ENCODE measurements at regions not wholly inside any gene's neighbourhood (a gene's known extent, or its start where the extent isn't known, plus 50 kb on each side); places are given as distances from the start of the nearest gene placed in this dataset.

DNA sequence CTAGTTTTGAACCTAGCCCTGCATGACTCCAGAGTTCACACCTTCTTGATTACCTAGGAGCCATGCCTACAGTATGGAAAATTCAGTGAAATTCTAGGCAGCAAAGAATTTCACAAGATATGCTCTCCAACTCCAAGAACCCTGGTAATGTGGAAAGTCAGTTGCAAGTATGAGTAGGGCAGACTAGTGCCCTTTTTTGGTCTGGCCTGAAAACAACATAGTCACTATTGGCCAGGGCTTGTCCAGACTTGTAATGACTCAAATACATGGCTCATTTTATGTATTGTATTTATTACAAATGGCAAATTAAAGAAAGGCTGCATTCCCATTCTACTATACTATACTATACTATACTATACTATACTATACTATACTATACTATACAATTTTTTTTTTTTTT is 160.4 kb downstream of the ESM1 start:
- peaks cover 7% of the 10 kb centered on the region for H3K4me1 Mint-ChIP-seq
- H3K27ac Mint-ChIP-seq: no peak overlapping the region
- no peaks in the 10 kb centered on the region for H3K36me3 Mint-ChIP-seq
- H3K4me3 Mint-ChIP-seq: no peak overlapping the region
- no peak for ATAC-seq
- no peaks in the 10 kb centered on the region for H3K27me3 Mint-ChIP-seq
- no peaks in the 10 kb centered on the region for H3K9me3 Mint-ChIP-seq

DNA sequence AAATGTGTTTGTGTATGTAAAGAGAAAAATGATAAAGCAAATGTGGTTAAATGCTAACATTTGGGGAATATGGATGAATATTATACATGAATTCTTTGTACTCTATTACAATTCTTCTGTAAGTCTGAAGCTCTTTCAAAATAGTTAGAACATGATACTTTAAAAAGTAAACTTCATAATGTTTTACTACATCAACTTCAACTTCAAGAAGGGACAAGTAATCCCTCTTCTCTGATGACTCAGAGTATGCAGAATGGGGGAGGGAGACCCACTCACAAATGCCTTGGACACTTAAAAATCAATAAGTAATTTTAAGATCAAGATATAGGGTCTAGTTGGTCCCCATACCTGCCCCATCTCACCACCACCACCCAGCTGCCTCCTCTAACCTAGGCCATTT is 162.4 kb downstream of the ESM1 start:
- Mint-ChIP-seq H3K9me3 (no peaks in the 10 kb centered on the region), H3K4me3 (no peak overlapping the region)
- no peak for ATAC-seq

DNA sequence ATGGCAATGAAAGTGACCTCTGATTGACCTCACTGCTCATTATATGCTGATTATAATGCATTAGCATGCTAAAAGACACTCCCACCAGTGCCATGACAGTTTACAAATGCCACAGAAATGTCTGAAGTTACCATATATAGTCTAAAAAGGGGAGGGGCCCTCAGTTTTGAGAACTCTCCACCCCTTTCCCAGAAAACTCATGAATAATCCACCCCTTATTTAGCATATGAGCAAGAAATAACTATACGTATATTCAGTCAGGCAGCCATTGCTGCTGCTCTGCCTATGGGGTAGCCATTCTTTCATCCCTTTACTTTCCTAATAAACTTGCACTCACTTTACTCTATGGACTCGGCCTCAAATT is 163.1 kb downstream of the ESM1 start:
- no peak for ATAC-seq
- H3K27ac Mint-ChIP-seq: no peak overlapping the region
- H3K36me3 Mint-ChIP-seq: no peaks in the 10 kb centered on the region
- no peaks in the 10 kb centered on the region for H3K27me3 Mint-ChIP-seq
- no peaks in the 10 kb centered on the region for H3K4me1 Mint-ChIP-seq
- H3K9me3 Mint-ChIP-seq: no peaks in the 10 kb centered on the region
- no peak overlapping the region for H3K4me3 Mint-ChIP-seq

More for the DNA sequence above, 162.4 kb downstream of the ESM1 start:
- H3K36me3 Mint-ChIP-seq: no peaks in the 10 kb centered on the region
- H3K27ac Mint-ChIP-seq: no peak overlapping the region
- H3K4me1 Mint-ChIP-seq: no peaks in the 10 kb centered on the region
- H3K27me3 Mint-ChIP-seq: no peaks in the 10 kb centered on the region

DNA sequence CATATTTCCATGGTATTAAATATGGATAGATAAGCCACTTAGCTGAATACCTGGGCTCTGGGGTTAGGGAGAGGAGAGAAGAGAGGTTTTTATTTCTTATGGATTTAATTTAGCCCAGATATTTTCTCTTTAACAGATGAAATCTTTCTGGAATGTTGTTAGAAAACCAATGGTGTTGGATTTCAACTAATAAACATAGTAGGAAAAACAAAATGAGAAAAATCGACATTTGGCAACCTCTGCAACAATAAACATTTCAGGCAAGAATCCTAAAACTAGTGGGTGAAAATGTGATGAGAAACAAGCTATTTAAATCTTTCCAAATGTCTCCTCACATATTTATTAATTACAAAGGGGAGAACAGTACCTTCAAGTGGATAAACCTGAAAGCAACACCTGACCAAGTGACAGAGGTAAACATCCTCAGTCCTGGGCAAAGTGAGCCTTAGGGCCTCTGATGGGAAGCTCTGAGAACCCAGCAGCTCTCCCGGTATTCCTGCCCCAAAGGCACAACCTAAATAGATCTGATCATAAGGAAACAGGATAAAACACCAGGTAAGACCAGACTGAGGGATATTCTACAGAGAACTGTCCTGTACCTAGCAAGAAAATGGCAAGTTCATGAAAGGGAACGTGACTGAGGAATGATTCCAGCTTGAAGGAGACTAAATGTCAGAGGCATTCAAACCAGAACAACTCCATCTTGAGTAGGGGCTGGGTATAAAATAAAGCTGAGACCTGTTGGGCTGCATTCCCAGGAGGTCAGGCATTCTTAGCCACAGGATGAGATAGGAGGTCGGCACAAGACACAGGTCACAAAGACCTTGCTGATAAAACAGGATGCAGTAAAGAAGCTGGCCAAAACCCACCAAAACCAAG is 163.7 kb downstream of the ESM1 start:
- H3K4me3 Mint-ChIP-seq: no peak overlapping the region
- peak overlapping the region; percentile 5 for H3K27ac Mint-ChIP-seq
- no peaks in the 10 kb centered on the region for H3K36me3 Mint-ChIP-seq
- no peaks in the 10 kb centered on the region for H3K27me3 Mint-ChIP-seq
- no peaks in the 10 kb centered on the region for H3K9me3 Mint-ChIP-seq
- no peak for ATAC-seq
- H3K4me1 Mint-ChIP-seq: no peaks in the 10 kb centered on the region

DNA sequence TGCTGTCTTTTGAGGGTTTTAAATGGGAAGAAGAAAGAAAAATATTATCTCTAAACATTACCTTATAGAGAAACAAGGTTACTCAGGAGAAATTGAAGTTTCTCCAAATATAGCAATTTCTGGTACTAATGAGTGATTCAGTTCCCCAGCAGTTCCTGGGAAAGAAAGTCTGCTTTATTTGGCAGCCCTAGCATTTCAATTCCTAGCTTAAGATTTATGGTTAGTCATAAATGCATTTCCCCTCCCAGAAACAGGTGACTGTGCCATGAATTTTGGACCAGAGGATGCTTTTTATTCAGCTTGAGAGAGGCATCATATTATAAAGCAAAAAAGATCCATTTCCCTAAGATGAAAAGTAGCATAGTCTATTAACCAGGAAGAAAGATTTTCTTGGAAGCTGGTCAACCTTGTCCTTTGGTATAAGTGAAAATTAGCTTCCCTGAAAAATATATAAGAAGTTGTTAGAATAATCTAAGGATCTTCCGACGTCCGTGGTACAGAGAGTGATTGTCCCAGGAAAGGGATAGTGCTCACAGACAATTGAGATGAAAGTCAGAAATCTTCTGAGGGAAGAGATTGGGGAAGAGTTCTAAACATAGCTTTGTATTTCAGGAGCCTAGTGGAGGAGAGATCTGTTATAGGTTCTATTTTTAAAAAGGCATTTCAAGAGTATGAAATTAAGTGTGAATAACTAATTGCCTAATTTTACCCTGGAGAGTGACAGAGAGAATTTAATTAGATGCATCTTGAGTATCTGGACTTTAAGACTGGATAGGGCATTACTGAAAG is 164.9 kb downstream of the ESM1 start:
- ATAC-seq: no peak
- Mint-ChIP-seq H3K9me3 (no peaks in the 10 kb centered on the region), H3K27me3 (no peaks in the 10 kb centered on the region), H3K36me3 (no peaks in the 10 kb centered on the region), H3K4me3 (no peak overlapping the region), H3K27ac (peak overlapping the region; percentile 5), H3K4me1 (no peaks in the 10 kb centered on the region)

DNA sequence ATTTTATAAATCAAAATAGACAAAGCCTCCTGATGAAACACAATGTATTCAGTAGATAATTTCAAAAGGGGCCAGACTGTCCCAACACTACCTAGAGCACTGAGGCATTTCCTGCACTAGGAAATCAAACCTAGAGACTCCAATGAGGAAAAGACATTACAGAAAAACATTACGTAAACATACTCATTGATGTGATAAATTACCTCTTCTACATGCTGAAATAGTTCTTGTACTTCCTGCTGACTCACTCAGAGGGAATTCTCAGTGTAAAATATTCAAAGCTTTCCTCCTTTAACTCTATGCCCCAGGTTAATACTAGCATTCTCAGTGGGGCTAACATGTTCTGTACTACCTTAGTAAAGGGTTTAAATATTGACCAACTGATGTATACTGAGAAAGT is 178.0 kb downstream of the ESM1 start:
- H3K36me3 Mint-ChIP-seq: no peaks in the 10 kb centered on the region
- H3K27me3 Mint-ChIP-seq: peaks cover 8% of the 10 kb centered on the region
- H3K9me3 Mint-ChIP-seq: peaks cover under 1% of the 10 kb centered on the region
- peaks cover 11% of the 10 kb centered on the region for H3K4me1 Mint-ChIP-seq
- H3K27ac Mint-ChIP-seq: no peak overlapping the region
- no peak overlapping the region for H3K4me3 Mint-ChIP-seq
- no peak for ATAC-seq

DNA sequence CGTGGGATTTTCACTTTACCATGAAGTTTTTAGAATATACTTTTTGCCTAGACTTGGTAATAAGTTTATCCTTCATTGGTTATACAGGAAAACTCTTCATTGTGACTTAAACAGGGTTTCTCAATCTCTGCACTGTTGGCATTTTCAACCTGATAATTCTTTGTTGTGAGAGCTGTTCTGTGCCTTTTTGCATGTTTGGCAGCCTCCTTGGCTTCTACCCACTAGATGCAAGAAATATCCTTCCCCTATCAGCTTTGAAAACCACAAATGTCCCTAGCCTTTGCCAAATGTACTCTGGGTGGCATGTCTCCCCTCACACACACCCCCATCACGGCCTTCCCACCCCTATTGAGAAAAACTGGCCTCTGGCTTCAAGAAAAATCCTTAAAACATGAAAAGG is 180.9 kb downstream of the ESM1 start:
- Mint-ChIP-seq H3K27ac (no peak overlapping the region), H3K4me1 (peaks cover 23% of the 10 kb centered on the region), H3K4me3 (no peak overlapping the region)

DNA sequence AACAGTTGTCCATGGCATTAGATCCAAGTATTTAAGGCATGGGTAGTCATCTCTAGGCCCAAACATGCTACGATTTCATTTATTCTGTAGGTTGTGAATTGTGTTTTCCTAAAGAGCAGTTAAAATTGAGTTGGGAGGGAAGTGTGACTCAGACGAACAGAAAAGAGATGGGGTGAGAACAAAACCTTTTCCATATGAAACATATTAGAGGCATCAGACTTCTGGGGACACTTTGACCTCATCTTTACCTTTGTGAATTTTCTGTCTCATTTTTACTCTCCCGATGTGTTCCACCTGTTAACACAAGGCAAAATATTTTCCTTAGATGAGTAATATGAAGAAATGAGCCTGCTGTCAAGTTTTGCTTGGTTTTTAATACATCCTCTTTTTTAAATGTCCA is 181.3 kb downstream of the ESM1 start:
- no peaks in the 10 kb centered on the region for H3K9me3 Mint-ChIP-seq
- peaks cover 24% of the 10 kb centered on the region for H3K4me1 Mint-ChIP-seq
- H3K27ac Mint-ChIP-seq: no peak overlapping the region
- no peaks in the 10 kb centered on the region for H3K36me3 Mint-ChIP-seq
- no peak for ATAC-seq
- no peak overlapping the region for H3K4me3 Mint-ChIP-seq
- H3K27me3 Mint-ChIP-seq: no peaks in the 10 kb centered on the region

More for the DNA sequence above, 180.9 kb downstream of the ESM1 start:
- no peak for ATAC-seq
- Mint-ChIP-seq H3K36me3 (no peaks in the 10 kb centered on the region), H3K27me3 (no peaks in the 10 kb centered on the region), H3K9me3 (no peaks in the 10 kb centered on the region)

DNA sequence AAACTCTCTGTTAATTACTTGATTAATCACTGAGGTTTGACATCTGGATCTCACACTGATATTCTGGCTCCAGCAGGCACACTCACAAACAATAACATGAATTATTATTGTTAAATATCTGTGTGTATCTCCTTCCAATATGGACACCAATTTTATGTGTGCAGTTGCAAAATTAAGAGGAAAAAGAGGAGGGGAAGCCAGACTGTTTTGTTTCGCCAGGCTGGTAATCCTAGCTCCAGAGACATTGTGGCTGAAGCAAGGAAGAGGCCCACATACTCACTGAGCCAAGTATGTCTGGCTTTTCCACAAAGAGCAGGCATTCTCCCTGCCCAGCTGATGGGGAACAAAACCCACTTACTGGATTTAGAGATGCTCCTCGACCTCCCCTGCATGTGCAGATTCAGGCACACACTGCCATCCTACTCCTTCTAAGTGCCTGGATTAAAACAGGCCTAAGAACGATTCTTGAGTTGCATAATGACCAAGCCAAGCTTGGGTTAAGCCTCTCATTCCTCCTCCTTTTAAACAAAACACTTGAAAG is 181.9 kb downstream of the ESM1 start:
- Mint-ChIP-seq H3K27me3 (no peaks in the 10 kb centered on the region), H3K9me3 (no peaks in the 10 kb centered on the region), H3K4me1 (peaks cover 24% of the 10 kb centered on the region), H3K36me3 (no peaks in the 10 kb centered on the region), H3K4me3 (no peak overlapping the region), H3K27ac (no peak overlapping the region)
- ATAC-seq: no peak

DNA sequence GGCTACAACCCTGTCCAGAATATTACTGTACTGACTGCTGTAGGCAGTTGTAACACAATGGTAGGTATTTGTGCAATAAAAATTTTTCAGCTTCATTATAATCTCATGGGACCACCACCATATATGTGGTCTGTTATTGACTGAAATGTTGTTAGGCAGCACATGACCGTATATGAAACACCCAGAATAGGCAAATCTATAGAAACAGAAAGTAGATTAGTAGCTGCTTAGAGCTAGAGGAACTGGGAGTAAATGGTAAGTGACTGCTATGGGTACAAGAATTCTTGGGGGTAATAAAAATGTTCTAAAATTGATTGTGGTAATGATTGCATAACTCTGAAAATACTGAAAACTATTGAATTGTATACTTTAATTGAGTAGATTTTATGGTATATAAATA is 185.7 kb downstream of the ESM1 start:
- no peaks in the 10 kb centered on the region for H3K9me3 Mint-ChIP-seq
- peaks cover 26% of the 10 kb centered on the region for H3K4me1 Mint-ChIP-seq
- no peaks in the 10 kb centered on the region for H3K27me3 Mint-ChIP-seq
- no peak overlapping the region for H3K27ac Mint-ChIP-seq
- H3K4me3 Mint-ChIP-seq: no peak overlapping the region
- peak; percentile 76 for ATAC-seq
- peaks cover 3% of the 10 kb centered on the region for H3K36me3 Mint-ChIP-seq

DNA sequence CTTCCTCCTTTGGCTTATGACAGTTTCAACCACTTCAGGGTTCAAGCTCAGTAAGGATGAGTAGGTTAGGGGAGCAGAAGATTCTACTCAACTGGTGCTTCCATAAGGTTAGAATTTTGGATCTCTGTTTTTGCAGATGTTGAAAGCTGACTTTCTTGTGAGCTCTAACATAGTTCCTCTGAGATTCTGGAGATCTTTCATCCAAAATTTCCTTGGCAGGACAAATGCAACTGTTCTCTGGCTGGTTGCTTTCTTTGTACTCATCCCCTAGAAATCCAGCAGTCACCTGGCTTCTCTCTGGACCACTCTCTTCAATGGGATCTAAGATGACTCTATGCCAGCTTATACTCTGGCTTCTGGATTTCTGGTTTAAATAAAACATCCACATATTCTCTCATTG is 189.6 kb downstream of the ESM1 start:
- no peaks in the 10 kb centered on the region for H3K27me3 Mint-ChIP-seq
- H3K4me1 Mint-ChIP-seq: peaks cover 42% of the 10 kb centered on the region
- H3K36me3 Mint-ChIP-seq: peaks cover 3% of the 10 kb centered on the region
- H3K27ac Mint-ChIP-seq: no peak overlapping the region
- H3K9me3 Mint-ChIP-seq: no peaks in the 10 kb centered on the region
- H3K4me3 Mint-ChIP-seq: no peak overlapping the region
- no peak for ATAC-seq

DNA sequence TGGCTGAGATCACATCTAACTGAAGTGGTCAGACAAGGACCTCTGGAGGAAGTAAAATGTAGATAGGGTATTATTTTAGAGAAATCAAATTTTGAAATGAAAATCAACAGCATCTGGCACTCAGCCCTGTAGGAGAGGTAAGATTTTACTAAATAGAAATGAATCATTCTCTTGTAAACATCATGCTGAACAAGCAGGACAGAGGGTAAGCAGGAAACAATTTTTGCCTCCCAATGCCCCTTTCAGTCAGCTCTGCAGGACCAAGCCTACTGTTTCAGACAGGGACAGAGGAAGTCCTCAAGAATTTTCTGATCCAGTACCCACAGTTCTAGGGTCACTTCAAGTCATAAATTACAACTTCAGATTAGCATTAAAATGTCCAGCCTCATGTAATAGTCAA is 190.1 kb downstream of the ESM1 start:
- Mint-ChIP-seq H3K9me3 (no peaks in the 10 kb centered on the region), H3K27ac (peak overlapping the region; percentile 96), H3K4me1 (peaks cover 38% of the 10 kb centered on the region), H3K4me3 (no peak overlapping the region), H3K36me3 (peaks cover 3% of the 10 kb centered on the region), H3K27me3 (no peaks in the 10 kb centered on the region)
- ATAC-seq: no peak

DNA sequence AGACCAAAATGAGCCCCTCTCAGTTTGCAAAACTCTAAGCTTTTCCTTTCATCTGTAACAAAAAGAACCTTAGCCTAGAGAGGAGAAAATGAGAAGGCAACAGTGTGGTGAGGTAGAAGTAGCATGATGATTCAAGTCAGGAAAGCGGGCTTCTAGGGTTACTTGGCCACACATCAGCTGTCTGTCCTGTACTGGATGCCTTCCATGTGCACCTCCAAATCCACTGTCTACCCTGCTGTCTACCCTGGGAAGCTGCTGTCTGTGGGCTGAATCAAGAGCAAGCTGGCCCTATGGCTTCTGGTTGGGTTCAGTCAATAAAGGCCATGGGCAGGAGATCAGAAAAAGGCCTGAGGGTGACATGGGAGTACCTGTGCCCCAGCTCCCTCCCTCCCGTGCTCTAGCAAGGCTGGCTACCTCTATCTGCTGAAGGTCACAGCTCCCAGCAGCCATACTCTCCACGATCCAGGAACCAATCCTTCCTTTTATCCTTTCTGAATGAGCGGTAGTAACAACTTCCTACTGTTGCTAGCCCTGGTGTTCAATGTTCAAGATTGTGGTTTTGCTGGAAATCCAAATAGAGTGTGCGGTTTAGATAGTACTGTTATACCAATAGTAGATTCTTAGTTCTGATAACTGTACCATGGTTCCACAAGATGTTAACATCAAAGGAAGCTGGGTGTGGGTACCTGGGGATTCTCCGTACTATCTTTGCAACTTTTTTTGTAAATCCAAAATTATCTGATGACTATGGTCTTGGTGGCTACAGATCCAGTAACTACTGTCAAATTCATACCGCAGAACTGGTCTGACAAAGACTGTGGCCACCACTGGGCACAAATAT is 191.0 kb downstream of the ESM1 start:
- Mint-ChIP-seq H3K27me3 (no peaks in the 10 kb centered on the region), H3K4me1 (peaks cover 29% of the 10 kb centered on the region), H3K9me3 (no peaks in the 10 kb centered on the region), H3K4me3 (no peak overlapping the region), H3K27ac (peak overlapping the region; percentile 96), H3K36me3 (peaks cover 3% of the 10 kb centered on the region)
- peak; percentile 91 for ATAC-seq

DNA sequence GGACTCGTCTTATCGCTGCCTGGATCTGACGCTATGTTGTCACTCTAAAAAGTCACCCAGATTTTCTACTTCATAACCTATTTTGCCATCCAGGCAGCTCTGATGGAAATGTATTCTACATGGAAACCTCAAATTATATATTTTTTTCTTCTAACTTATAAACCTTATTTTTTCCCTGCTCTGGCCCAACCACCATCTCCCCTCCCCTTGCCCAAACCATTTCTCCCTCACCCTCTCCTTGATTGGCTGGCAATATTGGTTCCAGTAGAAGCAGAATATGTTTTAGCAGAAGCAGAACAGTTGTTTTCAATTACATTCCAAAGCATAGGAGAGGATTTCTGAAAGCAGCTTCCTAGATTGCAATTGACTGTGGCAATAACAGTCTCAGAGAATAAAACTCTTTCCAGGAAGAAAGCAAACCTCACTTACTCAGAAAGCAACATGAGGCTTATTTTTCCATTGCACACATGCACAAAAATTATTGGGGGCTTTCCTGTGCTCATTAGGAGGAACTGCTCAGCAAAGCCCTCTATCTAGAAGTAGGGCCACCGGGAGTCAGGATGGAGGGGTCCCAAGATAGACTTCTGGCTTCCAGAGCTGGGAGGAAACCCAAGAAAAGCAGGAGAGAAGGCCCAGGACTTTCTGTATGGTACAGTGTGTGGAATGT is 191.8 kb downstream of the ESM1 start:
- Mint-ChIP-seq H3K36me3 (peaks cover 3% of the 10 kb centered on the region), H3K9me3 (no peaks in the 10 kb centered on the region), H3K27ac (peak overlapping the region; percentile 96), H3K27me3 (no peaks in the 10 kb centered on the region), H3K4me1 (peaks cover 29% of the 10 kb centered on the region), H3K4me3 (peak overlapping the region; percentile 43)
- peak; percentile 86 for ATAC-seq

All from stimulated activated memory B cell treated with anti-CD40 and anti-IgM and Interleukin-4, amounts not matched to agents 10 μg/mL and 1 μg/mL and 100 μg/mL, for 72 hours (primary cell).